ENCODE measurements at regions not wholly inside any gene's neighbourhood (a gene's known extent, or its start where the extent isn't known, plus 50 kb on each side); places are given as distances from the start of the nearest gene placed in this dataset.

GRCh38 chr11:116110356-116110755 is 606.1 kb upstream of the CADM1 start:
- no peak for TF ChIP-seq CTCF (IDR thresholded peaks at IDR 0.05)
- no peak for TF ChIP-seq POLR2A (IDR thresholded peaks at IDR 0.05)
